LoVo (cell line): ENCODE measurements at regions not wholly inside any gene's neighbourhood (a gene's known extent, or its start where the extent isn't known, plus 50 kb on each side); places are given as distances from the start of the nearest gene placed in this dataset.

Source experiments
- DNase-seq: peaks from one replicate; pipeline ENCODE4 v3.0.0-alpha.2; 2016; ENCODE audit warnings: low spot score

DNA sequence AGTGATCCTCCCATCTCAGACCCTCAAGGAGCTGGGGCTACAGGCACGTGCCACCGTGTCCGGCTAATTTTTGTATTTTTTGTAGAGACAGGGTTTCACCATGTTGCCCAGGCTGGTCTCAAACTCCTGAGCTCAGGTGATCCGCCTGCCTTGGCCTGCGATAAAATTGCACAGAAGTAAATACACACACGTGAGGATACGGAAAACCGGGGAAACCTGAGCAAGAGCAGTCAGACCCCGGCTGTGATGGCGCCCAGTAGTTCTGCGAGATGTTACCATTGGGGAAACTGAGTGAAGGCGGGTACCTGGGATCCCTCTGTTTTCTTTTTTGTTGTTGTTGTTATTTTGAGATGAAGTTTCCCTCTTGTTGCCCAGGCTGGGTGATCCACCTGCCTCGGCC is 114.9 kb downstream of the C9orf50 start:
- no peak for DNase-seq

GRCh38 chr9:129505270-129505902 is 115.5 kb downstream of the C9orf50 start:
- DNase-seq = no peak

- no peak for DNase-seq
These were observed 116.5 kb downstream of the C9orf50 start for GRCh38 chr9:129504404-129504803.

DNA sequence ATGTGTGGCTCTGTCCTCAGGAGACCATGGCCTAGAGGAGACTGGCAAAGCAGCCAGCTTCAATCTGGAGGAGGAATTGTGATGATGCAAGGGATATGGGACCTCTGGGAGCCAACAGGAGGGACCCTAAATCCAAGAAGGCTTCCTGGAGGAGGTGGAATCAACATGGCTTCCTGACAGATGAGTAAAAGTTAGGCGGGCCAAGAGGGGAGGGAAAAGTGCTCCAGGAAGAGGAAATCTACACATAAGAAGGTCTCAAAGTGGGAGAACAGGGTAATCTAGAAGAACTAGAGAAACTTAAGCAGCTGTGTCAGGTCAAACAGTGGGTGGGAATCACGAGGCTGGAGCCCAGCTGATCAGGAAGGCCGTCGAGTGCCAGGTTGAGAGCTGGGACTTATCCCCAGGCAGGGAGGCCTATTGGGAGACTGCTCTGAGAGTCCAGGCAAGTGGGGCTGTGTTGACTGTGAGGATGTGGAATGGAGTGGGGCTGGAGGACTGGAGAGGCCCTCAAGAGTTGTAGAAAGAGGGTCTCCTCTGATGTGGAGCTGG is 119.1 kb downstream of the C9orf50 start:
- DNase-seq = no peak

DNA sequence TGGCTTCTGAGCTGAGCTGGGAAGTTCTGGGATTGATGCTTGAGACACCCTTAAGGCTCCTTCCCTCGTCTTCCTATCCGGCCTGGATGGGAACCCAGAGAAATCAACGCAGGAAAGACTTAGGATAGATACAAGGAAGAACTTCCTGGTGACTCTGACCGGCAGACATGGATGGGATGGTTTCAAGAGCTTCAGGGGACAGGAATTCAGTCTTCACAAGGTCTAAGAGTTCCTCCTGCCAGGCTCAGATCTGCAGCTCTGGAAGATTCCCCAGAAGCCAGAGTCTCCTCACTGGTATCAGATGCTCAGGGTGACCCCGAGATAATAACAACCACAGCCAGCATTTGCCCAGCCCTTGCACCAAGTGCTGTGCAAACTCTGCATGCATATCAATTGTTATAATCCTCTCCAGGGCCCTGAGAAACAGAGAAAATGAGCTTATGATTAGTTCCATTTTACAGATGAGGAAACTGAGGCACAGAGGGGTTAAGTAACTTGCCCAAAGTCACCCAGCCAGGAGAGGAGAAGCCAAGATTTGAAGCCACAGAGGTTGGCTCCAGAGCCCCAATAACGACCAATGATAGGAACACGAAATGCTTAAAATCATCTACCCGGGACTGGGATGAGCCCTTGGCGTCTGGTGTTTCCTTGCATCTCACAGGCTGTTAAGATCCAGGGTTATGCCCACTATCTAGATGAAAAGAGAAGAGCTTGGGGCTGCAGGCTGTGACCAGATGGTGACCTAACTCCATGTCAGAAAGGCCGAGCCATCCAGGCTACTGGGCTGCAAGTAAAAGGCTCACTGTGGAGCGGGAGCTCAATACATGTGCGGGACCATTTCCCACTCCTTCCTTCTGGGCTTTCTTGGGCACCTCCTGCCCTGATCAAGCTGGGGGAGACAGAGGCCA is 119.8 kb downstream of the C9orf50 start:
- no peak for DNase-seq

DNA sequence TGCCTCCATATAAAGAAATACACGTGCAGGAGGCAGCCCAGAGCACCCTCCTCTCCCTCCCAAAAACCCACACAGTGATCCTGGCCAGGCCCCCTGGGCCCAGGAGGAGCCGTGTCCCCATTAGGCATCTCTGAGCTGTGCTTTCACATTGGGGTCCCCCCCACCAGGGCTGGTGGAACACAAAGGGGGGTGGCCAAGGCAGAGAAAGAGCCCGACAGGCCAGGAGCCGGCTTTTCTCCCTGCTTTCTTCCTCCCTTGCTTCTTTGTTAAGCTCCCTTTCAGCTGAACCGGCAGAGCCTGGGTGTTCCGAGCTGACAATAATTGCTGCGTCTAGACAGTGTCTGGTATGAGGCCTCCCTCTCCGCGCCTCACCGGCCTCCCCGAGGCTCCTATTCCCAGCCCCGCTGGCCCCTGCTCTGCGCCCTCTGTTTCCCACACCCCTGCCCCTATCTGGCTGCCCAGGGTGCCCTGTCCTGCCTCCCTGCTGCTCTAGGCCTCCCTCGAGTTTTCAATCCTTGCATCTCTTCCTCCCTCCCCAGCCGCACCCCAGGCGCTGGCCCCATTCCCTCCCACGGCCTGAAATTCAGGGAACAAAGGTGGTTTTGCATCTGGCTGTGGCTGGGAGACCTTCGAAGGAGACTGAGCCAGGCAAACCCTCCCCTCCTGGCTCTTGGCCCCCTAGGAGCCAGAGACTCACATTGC is 120.6 kb downstream of the C9orf50 start:
- DNase-seq = no peak

DNA sequence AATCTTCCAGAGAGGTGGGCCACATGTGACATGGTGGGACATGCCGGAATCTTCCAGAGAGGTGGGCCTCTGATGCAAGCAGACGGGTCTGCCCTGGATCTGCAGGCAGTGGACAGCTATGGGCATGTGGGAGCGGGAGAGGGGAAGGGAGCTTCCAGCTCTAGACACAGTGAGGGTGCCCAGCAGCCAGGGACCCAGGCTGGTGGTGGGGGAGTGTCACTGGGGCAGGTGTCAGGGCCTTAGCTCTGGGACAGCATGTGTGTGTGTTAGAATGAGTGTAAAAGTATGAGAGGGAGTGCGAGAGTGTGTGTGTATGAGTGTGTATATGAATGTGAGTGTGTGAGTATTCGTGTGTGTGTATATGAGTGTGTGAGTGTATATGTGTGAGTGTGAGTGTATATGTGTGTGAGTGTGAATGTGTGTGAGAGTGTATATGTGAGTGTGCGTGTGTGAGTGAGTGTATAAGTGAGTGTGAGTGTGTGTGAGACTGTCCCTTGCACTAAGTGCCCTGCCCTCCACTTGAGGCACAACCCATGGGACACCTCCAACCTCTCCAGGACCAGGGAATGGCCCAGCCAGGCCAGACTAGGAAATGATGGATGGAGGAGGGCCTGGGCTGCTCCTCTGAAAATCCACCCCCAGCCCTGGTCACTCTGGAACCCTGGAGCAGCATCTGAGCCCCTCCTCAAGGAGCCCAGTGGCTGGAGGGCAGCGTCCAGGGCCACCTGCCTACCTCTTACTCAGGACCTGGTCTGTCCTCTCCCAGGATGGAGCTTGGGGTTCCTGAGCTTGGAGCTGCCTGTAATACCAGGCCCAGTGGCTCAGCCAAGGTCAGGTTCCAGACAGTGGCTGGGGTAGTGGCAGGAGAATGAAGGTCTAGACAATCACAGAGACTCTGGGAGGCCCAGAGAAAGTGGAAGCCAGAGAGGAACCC is 122.2 kb downstream of the C9orf50 start:
- no peak for DNase-seq

DNA sequence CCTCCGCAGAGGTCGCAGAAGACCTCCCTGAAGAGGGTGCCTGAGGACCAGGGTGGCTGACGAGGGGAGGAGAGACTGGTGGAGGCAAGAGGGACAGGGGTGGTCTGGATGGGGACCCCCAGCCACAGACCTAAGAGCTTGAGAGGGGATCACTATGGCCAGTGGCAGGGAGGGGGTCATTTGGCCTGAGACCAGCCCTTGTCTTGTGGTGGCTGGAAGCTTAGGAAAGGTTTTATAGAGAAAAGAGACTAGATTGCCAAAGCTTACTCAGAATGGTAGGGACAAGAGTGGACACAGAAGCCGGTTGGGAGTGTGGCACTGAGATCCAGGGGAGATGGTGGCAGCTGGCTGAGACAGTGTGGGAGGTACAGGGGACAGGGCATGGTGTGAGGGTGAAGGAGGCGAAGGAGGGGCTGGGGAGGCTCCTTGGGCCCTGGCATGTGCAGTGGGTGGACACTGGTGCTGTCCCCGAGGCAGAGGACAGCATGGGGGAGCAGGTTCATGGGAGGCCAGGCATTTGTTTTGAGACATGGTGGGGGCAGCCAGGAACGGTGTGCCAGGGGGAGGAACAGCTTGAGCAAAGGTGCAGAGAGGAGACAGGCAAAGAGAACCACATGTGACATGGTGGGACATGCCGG is 123.0 kb downstream of the C9orf50 start:
- no peak for DNase-seq

GRCh38 chr9:129497005-129497812 is 123.7 kb downstream of the C9orf50 start:
- DNase-seq = no peak

DNA sequence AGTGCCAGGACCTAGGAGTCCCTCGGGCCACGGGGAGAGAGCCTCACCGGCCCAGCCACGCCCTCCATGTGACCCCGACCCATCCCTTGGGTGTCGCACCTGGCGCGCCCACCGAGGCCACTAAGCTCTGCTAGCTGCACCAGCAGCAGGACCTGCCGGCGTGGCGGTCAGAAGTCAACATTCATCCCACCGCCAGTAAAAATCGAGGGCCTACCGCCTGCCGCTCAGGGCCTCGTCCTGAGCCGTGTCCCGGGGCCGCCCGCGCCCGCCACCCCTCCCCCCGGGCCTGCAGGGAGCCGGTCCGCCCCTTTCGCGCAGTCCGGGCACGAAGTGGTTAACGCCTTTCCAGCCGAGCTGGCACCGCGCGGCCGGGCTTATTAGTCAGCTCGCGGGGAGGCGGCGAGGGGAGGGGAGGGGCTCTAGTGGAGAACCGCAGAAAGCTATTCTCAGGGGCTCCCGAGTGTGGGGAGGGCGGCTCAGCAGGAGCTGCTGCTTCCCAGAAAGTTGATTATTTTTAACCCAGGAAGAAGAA is 124.4 kb downstream of the C9orf50 start:
- peak; percentile 67 for DNase-seq

- DNase-seq = peak; percentile 88
These were observed 125.1 kb downstream of the C9orf50 start for GRCh38 chr9:129495620-129496472.

- no peak for DNase-seq
These were observed 126.7 kb downstream of the C9orf50 start for GRCh38 chr9:129494113-129494789.

- DNase-seq = no peak
These were observed 127.2 kb downstream of the C9orf50 start for GRCh38 chr9:129493706-129494047.

GRCh38 chr9:129493002-129493705 is 127.7 kb downstream of the C9orf50 start:
- no peak for DNase-seq

DNA sequence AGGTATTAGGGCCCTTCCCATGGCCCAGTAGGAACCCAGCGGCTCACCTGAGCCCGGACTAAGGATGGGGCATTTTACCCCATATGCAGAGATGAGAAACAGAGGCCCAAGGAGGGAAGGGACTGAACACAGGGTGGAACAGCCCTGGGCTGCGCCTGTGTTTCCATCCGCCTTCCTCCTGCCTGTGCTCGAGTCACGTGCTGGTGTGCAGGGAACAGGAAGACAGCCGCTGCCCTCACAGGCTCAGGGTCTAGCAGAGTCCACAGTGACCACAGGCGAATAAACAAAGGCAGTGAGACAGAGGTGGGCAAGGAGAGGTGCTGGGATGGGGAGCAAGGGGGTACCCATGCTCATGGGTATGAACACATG is 129.4 kb downstream of the C9orf50 start:
- no peak for DNase-seq

- DNase-seq = no peak
These were observed 130.1 kb downstream of the C9orf50 start for GRCh38 chr9:129490583-129491486.
